Osteocyte (in vitro differentiated cells): ENCODE measurements at regions not wholly inside any gene's neighbourhood (a gene's known extent, or its start where the extent isn't known, plus 50 kb on each side); places are given as distances from the start of the nearest gene placed in this dataset.

Source experiments
- DNase-seq: peaks from one replicate; pipeline ENCODE4 v3.0.0; 2021; ENCODE audit warnings: mixed read lengths; ENCODE audit not compliant: unreplicated experiment; ENCODE audit errors: extremely low spot score
- H3K27ac Mint-ChIP-seq: one replicate; pipeline ENCODE4 v1.8.0; 2021; ENCODE audit warnings: mild to moderate bottlenecking, mixed read lengths; ENCODE audit not compliant: unreplicated experiment
- H3K27me3 Mint-ChIP-seq: one replicate; pipeline ENCODE4 v1.8.0; 2021; ENCODE audit warnings: mixed read lengths; ENCODE audit not compliant: unreplicated experiment
- H3K36me3 Mint-ChIP-seq: one replicate; pipeline ENCODE4 v1.8.0; 2021; ENCODE audit warnings: mixed read lengths; ENCODE audit not compliant: unreplicated experiment
- H3K4me1 Mint-ChIP-seq: one replicate; pipeline ENCODE4 v1.8.0; 2021; ENCODE audit warnings: mixed read lengths; ENCODE audit not compliant: unreplicated experiment
- H3K4me3 Mint-ChIP-seq: one replicate; pipeline ENCODE4 v1.8.0; 2021; ENCODE audit warnings: mild to moderate bottlenecking, moderate library complexity, mixed read lengths; ENCODE audit not compliant: unreplicated experiment
- H3K9me3 Mint-ChIP-seq: one replicate; pipeline ENCODE4 v1.8.0; 2021; ENCODE audit warnings: mixed read lengths; ENCODE audit not compliant: unreplicated experiment
- TF ChIP-seq, protein P1 (sequence below): fragments of 200-600 bp; sonication (generic); IDR thresholded peaks from 2 replicates; pipeline ENCODE4 v1.5.0; 2021; ENCODE audit warnings: antibody characterized with exemption, mild to moderate bottlenecking, moderate library complexity

DNA sequence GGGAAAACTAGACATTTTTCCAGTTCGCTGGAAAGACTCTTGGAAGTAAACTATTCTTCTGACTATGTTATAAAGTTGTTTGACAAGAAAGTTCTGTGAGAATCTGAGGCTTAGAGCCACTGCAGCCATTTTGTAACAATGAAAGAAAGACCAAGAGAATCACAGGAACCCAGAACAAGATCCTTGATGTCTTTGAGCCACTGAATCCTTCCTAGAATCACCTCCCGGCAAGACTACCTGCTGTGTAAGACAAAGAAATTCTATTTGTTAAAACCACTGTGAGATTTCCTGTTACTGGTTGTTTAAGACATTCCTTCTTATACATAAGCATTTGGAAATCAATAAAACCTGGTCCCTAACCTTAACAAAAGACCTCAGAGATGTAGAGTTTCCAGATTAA is 175.7 kb upstream of the RASGEF1B start:
- DNase-seq = no peak
- Mint-ChIP-seq H3K27ac (no peak overlapping the region), H3K27me3 (peaks cover 2% of the 10 kb centered on the region), H3K4me3 (no peak overlapping the region), H3K9me3 (peaks cover 5% of the 10 kb centered on the region), H3K36me3 (no peaks in the 10 kb centered on the region), H3K4me1 (no peaks in the 10 kb centered on the region)
- TF ChIP-seq, protein P1, sequence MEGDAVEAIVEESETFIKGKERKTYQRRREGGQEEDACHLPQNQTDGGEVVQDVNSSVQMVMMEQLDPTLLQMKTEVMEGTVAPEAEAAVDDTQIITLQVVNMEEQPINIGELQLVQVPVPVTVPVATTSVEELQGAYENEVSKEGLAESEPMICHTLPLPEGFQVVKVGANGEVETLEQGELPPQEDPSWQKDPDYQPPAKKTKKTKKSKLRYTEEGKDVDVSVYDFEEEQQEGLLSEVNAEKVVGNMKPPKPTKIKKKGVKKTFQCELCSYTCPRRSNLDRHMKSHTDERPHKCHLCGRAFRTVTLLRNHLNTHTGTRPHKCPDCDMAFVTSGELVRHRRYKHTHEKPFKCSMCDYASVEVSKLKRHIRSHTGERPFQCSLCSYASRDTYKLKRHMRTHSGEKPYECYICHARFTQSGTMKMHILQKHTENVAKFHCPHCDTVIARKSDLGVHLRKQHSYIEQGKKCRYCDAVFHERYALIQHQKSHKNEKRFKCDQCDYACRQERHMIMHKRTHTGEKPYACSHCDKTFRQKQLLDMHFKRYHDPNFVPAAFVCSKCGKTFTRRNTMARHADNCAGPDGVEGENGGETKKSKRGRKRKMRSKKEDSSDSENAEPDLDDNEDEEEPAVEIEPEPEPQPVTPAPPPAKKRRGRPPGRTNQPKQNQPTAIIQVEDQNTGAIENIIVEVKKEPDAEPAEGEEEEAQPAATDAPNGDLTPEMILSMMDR = no peak

DNA sequence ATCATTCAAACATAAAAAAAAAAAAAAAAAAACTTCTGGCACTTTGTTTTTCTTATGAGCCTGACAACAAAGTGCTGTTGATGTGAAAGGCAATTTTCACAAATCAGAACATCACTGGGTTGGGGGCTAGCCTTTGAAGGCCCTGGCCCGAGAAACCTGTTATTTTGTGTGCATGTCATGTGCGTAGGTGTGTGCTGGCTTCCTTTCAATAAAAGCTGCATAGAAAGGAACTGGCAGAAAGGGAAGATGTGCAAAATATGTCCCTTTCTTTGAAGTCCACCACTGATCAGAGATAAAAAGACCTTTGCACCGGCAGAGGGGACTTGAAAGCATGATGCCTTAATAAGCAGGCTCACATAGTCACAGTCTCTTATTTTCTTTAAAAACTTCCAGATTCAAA is 170.8 kb upstream of the RASGEF1B start:
- no peaks in the 10 kb centered on the region for H3K27me3 Mint-ChIP-seq
- no peak overlapping the region for H3K4me3 Mint-ChIP-seq

DNA sequence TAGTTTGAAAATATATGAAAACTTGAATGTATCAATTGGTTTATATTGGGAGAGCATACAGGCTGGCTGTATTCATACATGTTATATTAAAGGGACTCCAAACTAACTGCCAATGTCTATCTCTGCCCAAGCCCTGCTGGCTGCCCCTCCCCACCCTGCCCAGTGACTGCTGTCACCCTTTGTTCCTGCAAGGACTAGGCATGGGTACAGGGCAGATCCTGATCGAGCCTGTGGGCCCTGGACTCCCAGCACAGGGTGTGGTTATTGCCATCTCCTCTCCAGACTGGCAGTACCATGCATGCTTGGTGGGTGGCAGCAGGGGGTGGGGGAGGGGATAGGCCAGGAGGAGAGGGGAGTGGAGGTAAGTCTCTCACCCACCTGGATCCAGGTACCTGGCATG is 167.5 kb upstream of the RASGEF1B start:
- Mint-ChIP-seq H3K36me3 (no peaks in the 10 kb centered on the region), H3K9me3 (peaks cover 5% of the 10 kb centered on the region), H3K4me3 (no peak overlapping the region), H3K4me1 (no peaks in the 10 kb centered on the region), H3K27me3 (no peaks in the 10 kb centered on the region), H3K27ac (no peak overlapping the region)
- TF ChIP-seq, protein P1 = no peak
- no peak for DNase-seq

More for the DNA sequence above, 170.8 kb upstream of the RASGEF1B start:
- Mint-ChIP-seq H3K9me3 (peaks cover 5% of the 10 kb centered on the region), H3K36me3 (no peaks in the 10 kb centered on the region), H3K27ac (no peak overlapping the region), H3K4me1 (no peaks in the 10 kb centered on the region)
- TF ChIP-seq, protein P1 = no peak
- DNase-seq = no peak

DNA sequence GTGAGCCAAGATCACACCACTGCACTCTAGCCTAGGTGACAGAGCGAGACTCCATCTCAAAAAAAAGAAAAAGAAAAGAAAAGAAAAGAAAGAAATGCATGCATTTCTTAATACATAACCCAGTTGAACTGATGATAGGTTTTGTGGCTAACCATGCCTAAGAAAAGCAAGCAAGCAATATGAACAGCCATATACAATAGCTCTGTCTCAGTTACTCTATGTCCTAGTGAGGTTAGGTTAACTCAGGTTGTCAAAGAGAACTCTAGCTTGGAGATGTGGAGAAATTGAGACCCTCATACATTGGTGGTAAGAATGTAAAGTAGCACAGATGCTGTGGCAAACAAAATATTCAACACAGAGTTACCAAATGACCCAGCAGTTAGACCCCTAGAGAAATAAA is 167.0 kb upstream of the RASGEF1B start:
- TF ChIP-seq, protein P1 = no peak
- H3K4me3 Mint-ChIP-seq = no peak overlapping the region
- H3K36me3 Mint-ChIP-seq = no peaks in the 10 kb centered on the region
- no peak for DNase-seq
- H3K9me3 Mint-ChIP-seq = peaks cover under 1% of the 10 kb centered on the region
- no peaks in the 10 kb centered on the region for H3K4me1 Mint-ChIP-seq
- no peaks in the 10 kb centered on the region for H3K27me3 Mint-ChIP-seq
- no peak overlapping the region for H3K27ac Mint-ChIP-seq

DNA sequence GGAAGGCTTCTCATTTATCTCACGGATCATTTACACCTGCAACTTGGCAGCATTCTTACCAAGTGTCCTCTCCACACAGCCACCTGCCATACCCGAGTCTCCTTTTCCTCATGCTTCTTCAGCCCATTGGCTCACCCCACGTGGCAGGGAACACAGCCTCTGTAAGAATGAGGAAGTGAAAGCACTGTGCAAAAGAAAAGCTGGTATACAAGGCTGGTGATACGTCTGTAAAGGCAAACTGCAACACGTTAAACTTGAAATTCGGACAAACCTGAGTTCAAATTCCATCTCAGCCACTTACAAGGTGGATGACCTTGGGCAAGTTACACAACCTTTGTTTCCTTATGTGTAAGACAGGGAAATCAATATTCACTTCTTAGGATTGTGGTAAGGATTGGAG is 164.0 kb upstream of the RASGEF1B start:
- TF ChIP-seq, protein P1 = no peak
- no peak overlapping the region for H3K4me3 Mint-ChIP-seq
- no peaks in the 10 kb centered on the region for H3K4me1 Mint-ChIP-seq
- DNase-seq = no peak
- H3K27me3 Mint-ChIP-seq = no peaks in the 10 kb centered on the region
- no peaks in the 10 kb centered on the region for H3K9me3 Mint-ChIP-seq
- H3K36me3 Mint-ChIP-seq = no peaks in the 10 kb centered on the region
- no peak overlapping the region for H3K27ac Mint-ChIP-seq
